ENCODE measurements at regions not wholly inside any gene's neighbourhood (a gene's known extent, or its start where the extent isn't known, plus 50 kb on each side); places are given as distances from the start of the nearest gene placed in this dataset.

DNA sequence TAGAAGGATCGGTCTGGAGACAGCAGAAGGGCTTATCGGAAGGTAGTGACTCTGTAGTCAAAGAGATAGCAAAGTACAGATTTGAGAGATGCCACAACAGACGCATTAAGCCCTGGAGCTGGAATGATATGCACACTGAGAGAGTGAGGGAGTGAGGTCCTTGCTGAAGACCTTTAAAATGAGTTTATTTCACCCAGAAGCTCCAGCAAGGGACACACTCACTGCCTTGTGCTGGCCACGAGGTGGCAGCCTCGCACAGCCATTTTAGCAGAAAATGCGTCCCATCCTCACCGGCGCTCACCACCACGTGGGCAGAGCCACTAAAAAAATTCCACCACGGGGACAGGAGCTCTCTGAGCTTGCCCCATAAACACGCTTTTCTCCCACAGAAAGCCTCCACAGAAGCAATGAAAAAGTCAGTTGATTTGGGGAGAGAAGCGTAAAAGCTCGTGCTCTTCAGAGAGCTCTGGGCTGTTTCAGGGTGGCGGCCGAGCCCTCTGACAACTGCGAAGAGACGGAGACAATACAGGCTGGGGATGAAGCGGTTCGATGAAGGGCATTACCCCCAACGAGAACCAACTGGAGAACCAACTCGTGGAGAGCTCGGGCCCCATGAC, 163.0 kb upstream of the KLF14 start:
- peak; percentile 54 to 57 for DNase-seq (ENCODE audit: low read depth in 2 of 2)

DNA sequence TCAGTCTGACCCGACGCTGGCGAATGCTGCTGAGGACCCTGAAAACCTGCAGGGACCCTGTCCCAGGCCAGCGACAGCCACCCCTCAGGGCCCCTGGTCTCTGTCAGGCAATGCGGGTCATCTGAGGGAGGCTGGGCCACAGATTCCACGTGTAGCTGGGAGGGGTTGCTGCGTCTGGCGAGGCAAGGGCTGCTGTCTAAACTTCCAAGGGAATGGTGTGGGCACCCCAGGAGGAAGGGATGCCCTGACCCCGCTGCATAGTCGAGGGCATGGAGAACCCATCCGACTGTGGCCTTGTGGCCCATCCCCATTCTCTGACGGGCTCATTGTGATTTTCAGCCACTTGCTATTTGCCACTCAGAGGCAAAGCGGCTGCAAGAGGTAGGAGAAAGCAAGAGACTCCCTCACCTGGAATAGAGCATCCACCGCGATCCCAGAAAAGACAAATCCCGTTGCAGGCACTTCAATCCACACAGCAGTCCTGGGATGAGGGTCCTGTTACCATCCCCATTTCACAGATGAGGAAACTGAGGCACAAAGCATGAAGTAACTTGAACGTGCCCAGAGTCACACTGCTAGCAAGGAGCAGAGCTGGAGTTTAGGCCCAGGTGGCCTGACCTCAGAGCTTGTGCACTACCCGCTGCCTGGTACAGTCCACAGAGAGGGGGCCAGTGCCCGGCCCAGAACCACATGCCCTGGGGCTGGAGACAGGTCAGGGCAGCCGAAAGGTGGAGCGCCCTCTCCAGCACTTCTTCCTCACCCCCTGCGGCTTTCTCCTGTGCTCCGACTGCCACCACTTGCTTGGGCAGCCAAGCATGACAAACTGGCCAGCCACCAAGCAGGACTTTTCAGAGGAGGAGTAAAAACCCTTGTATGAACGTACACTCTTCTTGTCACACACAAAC, 163.8 kb upstream of the KLF14 start:
- no peak for DNase-seq (ENCODE audit: low read depth in 2 of 2)

DNA sequence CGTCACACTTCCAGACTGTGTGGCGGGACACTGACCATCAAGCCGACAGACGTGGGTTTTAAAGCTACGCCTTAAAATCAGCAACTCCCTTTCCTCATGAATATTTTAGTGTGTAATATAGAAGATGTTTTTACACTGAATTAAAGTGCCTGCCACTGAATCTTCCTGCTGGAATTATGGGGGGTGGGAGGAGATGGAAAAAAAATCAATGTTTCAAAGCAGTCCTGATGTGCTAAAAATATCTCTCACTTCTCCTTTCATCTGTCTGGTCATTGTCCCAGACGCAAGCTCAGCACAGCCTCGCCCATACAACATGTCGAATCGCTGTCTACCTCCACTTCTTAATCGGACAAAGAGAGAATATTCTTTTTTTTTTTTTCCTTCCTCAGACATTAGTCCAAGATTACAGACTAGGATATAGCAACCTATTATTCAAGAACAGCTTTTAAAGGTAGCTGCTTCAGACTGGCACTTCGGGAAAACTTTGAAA, 165.1 kb upstream of the KLF14 start:
- no peak for DNase-seq (ENCODE audit: low read depth in 2 of 2)

DNA sequence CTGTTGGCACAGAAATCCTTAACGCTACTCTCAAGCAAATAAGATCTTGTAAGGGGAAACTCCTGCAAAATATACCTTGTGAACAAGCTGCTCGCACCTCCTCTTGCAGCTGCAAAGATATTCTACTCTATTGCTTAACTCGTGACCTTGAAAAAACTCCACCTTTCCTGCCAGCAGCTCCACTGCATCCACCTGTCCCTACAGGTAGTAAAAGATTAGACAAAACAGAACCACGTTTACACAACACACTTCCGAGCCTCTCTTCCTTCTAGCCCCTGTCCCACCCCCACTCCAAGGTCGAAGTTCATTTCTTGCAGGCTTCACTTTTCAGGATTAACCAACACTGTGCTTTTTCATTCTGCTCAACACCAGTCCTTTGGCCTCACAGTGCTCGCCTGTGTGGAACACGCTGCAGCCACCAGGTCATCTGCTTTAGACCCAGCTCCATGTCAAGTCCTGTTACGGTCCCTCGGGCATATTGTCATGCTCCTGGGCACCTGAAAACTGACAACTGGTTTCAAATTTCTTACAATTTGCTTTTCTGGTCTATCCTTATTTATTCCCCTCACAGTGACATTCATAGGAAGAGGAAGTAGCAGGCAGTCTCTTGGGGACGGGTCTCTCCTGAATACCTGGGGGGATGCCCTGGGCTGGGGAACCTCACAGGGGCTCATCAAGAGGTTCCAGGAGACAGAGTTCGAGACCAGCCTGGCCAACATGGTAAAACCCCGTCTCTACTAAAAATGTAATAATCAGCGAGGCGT, 165.8 kb upstream of the KLF14 start:
- DNase-seq (ENCODE audit: low read depth in 2 of 2) = no peak

DNA sequence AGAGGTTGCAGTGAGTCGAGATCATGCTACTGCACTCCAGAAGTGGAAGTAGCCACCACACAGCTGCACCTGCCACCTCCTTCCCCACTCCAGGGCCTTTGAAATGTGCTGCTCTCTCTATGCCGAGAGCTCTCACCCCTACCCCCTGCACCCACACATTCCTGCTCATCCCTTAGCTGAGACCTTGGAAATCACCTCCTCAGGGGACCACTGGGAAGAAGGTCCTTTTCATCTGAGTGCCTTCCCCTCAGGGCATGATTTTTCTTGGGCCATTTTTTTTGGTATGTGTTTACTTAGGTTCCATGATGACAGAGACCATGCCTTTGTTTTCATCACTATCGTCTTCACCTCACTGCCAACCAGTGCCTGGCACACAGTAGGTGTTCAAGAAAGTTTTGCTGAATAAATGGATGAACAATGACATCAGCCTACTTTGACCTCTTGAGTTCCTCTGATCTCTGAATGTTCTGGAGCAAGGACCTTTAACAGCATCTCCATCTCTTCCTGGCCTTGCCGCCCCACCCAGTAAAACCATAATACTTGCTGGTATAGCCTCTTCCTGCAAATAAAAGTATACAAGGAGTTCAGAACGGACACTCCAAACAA, 166.6 kb upstream of the KLF14 start:
- DNase-seq (ENCODE audit: low read depth in 2 of 2) = no peak

DNA sequence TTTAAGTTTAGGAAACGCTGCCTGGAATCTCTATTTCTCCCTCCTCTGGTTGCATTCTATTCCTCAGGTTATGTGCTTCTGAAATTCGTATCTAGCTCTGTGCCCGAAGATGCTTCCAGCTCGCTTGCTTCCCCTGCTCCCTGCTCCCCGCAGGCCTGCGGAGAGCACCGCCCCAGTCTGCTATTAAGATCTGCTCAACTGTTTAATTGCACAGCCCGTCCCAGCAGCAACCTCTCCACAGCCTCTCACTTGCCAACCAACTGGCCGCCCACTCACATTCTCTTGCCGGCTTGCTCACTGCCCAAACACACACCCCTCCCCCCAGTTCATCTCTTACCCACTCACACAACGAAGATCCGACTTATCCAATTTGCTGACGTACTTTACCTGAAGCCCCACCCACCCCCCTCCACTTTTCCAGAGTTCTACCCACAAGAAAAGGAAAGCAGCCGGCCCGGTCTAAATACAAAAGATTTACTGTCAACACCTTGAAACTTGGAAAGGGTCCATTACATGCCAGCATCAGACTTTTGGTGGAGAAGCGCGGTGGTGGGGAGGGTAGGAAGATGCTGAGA, 167.3 kb upstream of the KLF14 start:
- no peak for DNase-seq (ENCODE audit: low read depth in 2 of 2)

DNA sequence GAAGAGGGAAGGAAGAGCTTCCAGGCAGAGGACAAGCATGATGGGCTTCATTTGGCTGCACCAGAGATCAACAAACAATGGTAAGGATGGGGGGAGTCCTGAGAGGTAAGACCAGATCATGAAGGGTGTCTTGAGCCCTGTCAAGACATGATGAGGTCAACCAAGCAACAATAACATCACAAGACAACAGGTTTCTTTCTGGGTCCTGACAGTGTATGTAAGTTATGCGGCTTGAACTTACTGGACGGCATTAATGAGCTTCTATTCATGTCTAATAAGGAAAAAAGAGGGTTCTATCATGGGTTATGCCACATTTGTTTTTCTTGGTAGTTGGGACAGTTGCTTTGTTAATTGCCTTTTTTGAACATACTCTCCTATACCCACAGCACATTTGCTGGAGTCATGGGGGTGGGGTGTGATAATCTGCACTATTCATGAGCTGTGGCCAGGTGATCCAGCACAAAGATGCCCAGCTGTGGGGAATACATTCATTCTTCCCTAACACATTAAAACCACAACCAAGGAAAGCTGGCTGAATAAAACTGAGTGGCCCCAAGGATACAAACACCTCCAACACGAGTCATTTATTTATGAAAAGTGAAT, 168.8 kb upstream of the KLF14 start:
- no peak for DNase-seq (ENCODE audit: low read depth in 2 of 2)

DNA sequence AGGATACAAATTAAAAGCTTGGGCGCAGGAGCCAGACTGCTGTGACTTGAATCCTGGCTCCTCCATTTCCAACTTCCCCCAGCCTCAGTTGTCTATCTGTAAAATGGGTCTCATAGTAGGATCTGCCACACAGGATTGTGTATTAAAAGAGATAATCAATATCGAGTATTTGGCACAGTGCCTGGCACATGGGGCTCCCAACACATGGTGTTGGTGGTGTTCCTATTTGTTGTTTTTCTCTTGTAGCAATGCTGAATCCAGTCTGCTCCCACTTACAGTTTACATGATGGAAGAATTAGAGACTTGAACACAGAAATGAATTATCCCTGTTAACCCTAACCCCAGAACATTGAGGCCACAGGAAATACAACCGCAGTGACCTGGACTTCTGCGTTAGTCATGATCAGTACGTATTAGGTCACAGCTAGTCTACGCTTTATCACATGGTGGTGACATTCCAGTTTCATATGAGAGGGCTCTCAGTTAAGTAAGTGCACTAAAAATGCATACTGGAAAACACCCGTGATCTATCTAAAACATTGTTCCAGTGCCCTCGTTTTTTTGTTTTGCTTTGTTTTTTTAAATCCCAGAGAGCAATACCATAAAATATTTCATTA, 169.5 kb upstream of the KLF14 start:
- no peak for DNase-seq (ENCODE audit: low read depth in 2 of 2)

DNA sequence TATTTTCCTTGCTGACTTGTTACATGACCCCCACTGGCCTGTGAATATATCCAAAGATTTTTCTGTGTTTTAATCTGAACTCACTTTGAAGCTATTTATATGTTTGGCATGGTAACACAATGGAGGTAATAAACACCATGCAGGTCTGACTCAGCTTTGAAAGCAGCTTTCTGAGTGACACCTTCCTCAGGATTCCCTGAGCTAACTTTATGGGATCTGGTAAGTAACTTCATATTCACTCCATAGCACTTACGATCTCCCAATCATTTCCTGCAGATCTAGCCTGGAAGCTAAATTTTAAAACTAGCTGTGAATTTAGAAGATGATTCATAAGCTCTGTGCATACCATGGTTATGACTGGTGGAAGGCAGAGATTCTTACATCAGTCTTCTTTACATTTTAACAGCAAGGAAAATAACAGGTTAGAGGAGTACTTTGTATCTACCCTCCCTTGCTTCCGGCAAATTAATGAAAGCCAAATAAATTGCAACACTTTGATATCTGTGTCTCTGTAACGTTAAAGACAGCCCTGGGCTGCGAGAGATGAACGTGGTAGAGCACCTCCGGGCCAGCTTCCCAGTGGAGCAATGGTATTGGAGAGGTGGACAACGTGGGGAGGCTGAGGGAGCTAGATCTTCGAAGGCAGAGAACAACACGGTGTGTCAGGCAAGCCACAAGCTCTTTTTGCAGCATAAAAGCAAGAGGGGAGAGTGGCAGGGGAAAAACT, 170.2 kb upstream of the KLF14 start:
- no peak for DNase-seq (ENCODE audit: low read depth in 2 of 2)

DNA sequence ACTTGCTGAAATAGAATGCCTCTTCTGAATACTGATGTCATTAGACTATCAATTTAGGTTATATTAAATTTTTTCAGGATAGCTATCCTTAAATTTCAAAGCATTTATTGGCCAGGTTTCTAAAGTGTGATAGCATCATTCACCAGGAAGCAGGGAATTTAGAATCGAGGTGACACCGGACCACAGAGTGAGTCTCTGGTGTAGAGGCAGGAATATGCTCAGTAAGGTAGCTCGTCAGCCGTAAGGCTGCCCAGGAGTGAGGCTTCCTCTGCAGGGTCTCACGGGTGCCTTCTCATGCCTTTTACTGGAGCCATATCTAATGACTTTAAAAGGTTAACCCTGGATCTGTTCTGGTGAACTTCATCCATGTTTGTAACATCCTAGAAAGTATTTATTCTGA, 170.8 kb upstream of the KLF14 start:
- no peak for DNase-seq (ENCODE audit: low read depth in 2 of 2)

DNA sequence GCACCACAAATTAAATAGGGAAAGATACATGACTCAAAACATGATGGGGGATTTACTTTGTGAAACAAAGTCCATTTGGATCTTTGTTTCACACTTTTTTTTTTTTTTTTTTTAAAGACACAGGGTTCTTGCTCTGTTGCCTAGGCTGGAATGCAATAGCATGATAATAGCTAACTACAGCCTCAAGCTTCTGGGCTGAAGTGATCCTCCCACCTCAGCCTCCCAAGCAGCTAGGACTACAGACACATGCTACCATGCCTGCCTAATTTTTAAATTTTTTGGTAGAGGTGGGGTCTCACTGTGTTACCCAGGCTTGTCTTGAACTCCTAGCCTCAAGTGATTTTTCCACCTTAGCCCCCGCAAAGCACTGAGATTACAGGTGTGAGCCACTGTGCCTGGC, 172.6 kb upstream of the KLF14 start:
- DNase-seq (ENCODE audit: low read depth in 2 of 2) = no peak

DNA sequence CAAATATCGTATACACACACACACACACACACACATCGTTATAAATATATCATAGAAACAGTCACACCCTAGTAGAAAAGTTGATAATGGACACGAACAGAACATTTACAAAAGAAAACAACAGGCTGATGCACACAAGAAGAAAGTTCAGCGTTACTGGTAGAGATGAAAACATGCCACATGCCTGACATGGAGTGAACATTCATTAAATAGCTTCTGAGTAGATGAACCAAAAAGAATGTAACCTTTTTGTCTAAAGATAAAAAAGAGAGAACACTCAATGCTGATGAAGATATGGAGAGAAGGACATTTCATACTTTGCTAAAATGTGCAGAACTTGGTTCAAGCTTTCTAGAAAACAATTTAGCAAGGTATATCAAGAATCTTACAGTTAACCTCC, 173.4 kb upstream of the KLF14 start:
- DNase-seq (ENCODE audit: low read depth in 2 of 2) = no peak

DNA sequence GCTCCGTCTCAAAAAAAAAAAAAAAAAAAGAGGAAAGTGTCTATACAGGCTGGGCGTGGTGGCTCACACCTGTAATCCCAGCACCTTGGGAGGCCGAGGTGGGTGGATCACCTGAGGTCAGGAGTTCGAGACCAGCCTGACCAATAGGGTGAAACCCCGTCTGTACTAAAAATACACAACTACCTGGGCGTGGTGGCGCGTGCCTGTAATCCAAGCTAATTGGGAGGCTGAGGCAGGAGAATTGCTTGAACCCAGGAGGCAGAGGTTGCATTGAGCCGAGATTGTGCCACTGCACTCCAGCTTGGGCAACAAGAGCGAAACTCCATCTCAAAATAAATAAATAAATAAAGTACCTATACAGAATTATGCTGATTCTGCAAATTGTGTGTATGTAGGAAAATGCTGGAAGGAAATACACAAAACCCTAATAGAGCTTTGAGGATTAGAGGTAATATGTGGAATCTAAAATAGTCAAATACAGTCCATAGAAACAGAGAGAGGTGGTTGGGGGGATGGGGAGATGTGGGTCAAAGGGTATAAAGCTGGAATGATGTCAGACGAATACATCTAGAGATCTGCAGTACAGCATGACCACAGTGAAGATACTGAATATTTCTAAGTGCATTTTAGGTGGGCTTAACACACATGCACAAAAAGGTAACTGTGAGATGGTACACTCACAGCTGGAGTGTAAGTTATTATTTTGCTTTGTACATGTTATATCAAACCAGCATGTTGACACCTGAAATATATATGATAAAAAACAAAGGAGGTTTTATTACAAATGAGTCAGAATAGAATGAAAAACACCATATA, 174.5 kb upstream of the KLF14 start:
- no peak for DNase-seq (ENCODE audit: low read depth in 2 of 2)

DNA sequence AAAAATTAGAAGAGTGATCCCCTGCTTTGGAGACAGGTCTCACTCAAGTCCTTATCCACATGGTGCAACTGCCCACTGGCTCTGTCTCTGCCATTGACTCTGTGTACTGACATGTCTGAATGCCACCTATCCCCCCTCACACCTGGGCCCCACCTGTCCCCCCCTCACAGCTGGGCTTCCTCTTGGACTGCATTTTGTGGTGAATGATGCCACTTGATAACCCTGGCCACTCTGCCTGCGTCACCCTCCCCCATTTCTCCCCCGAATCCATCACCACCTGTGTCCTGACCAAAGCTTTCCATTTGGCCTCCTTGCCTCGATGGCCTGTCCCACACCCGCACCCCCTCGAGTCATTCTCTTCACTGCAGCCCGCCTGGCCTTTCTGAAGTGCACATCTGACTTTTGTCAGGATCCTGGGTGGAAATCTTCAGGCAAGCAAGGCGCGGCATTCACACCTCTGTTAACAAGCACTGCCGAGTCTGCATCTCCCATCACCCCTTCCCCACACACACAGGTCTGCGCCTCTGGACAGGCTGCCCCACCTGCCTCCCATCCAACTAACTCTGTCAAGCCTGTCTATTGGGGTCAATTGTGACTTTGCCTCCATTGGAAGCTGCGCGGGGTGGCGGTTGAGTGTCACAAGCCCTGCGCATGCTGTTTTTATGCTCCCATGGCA, 175.3 kb upstream of the KLF14 start:
- no peak for DNase-seq (ENCODE audit: low read depth in 2 of 2)

DNA sequence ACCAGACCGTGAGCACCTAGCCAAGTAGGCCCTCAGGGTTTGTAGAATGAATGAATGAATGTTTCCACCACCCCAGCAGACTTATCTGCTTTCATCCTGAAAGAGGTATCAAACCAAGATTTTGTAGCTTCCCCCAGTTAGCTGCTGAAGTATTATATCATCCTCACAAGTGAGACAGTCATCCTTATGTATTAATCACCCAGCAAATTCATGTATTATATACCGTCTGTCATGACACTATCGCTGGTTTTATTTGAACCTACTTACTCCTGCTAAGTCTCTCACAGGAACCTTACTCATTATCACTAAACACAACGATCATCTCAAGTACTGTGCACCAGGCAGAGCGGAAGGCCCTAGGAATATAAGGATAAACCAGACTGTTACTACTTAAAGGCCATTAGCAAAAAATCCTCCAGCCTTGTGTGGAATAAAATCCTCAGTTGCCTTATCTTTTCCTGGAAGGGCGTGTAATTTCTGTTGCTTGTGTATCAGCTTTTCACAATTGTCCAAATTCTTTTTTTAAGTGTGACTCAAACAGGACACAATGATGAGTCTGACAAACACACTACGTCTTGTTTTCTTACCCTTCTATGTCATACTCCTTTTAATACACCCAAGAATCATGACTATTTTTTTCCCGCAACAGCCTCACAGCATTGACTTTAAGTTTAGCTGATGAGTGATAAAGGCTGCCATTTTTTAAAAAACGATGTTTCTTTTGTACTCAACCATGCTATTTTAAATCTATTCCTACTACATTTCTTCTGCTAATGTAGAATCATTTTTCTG, 176.1 kb upstream of the KLF14 start:
- DNase-seq (ENCODE audit: low read depth in 2 of 2) = no peak

DNA sequence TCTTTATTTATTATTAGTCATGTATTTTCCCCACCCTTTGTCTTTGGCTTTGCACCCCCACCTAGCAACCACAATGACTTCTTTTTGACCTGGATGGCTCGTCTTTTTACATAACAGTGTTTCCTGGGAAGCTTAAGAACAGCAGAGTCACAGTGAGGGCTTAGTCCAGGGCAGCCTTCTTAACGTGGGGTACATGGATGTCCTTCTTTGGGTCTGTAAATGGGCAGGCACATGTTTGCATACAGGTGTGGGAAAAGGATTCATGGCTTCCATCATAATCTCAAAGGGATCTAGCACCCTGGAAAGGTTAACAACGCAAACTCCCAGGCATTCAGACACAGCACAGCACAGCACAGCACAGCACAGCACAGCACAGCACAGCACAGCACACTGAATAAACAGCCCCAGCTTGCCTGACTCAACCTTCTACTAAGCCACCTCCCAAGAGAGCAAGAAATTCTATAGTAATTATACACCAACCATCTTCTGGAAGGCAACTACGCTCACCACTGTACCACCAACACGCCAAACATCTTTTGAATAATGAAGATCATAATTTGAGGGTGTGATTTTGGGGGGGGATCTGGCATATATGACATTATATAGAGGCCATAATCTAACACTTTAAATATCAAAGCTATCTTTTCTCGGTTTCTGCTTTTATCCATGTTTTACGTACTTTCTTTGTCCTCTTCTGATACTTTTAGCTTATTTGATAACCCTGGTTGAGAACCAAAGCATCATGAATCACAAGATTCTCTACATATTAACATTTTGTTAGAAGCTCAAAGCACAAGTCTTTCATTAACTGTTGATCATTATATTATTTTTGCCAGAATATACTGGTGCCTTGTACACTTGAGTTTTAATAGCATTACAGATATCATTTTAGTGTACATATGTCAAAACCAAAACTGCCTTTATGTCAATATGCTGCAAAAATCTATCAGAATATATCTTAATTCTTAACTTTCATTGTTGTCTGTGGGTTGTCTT, 177.2 kb upstream of the KLF14 start:
- DNase-seq (ENCODE audit: low read depth in 2 of 2) = no peak
